ENCODE measurements at regions not wholly inside any gene's neighbourhood (a gene's known extent, or its start where the extent isn't known, plus 50 kb on each side); places are given as distances from the start of the nearest gene placed in this dataset.

- H3K27ac ChIP-seq = no peak overlapping the region
- no peaks in the 10 kb centered on the region for H3K27me3 ChIP-seq
- no peaks in the 10 kb centered on the region for H3K4me1 ChIP-seq
- H3K36me3 ChIP-seq = no peaks in the 10 kb centered on the region
- peak overlapping the region in 1 of 4 donors; percentile 23 for H3K4me3 ChIP-seq
- intact Hi-C loops (cut with DNase I) = no loop called here
- ATAC-seq (peak; percentile 96 to 99 (median 98)), FAIRE-seq (peak; percentile 79), DNase-seq (peak in 5 of 6 donors; percentile 34 to 66 (median 41))
- H3K9me3 ChIP-seq = no peaks in the 10 kb centered on the region
- WGBS, 2 donors = 18 to 19% methylated on average over 7 of the region's 7 CpGs
- peak; percentile 62 to 87 (median 80) for TF ChIP-seq CTCF (IDR thresholded peaks at IDR 0.05)
These were observed 83.5 kb upstream of the SPTLC3 start for GRCh38 chr20:12925210-12925755.

GRCh38 chr20:12925863-12926793, 82.6 kb upstream of the SPTLC3 start:
- intact Hi-C loops (cut with DNase I) = no loop called here
- no peaks in the 10 kb centered on the region for H3K4me1 ChIP-seq
- H3K27me3 ChIP-seq = no peaks in the 10 kb centered on the region
- H3K4me3 ChIP-seq = no peak overlapping the region
- no peak for TF ChIP-seq CTCF (IDR thresholded peaks at IDR 0.05)
- WGBS, 2 donors = 66 to 74% methylated on average over 9 of the region's 9 CpGs
- DNase-seq (no peak), ATAC-seq (no peak), FAIRE-seq (no peak)
- no peak overlapping the region for H3K27ac ChIP-seq
- H3K9me3 ChIP-seq = no peaks in the 10 kb centered on the region
- no peaks in the 10 kb centered on the region for H3K36me3 ChIP-seq

GRCh38 chr20:12927489-12927888, 81.3 kb upstream of the SPTLC3 start:
- 75 to 85% methylated on average over 5 of the region's 5 CpGs for WGBS, 2 donors
- intact Hi-C loops (cut with DNase I) = no loop called here
- TF ChIP-seq CTCF (IDR thresholded peaks at IDR 0.05) = no peak
- Histone ChIP-seq H3K4me3 (no peak overlapping the region), H3K27ac (no peak overlapping the region), H3K4me1 (no peaks in the 10 kb centered on the region), H3K27me3 (no peaks in the 10 kb centered on the region), H3K9me3 (no peaks in the 10 kb centered on the region), H3K36me3 (no peaks in the 10 kb centered on the region)
- ATAC-seq (no peak), DNase-seq (no peak), FAIRE-seq (no peak)

- Histone ChIP-seq H3K4me1 (no peaks in the 10 kb centered on the region), H3K4me3 (no peak overlapping the region), H3K27me3 (no peaks in the 10 kb centered on the region), H3K36me3 (no peaks in the 10 kb centered on the region), H3K27ac (no peak overlapping the region), H3K9me3 (no peaks in the 10 kb centered on the region)
- FAIRE-seq = no peak
- intact Hi-C loops (cut with DNase I) = no loop called here
- WGBS, 2 donors = 76 to 91% methylated on average over 1 of the region's 1 CpG
- no peak for ATAC-seq
- DNase-seq = no peak
- TF ChIP-seq CTCF (IDR thresholded peaks at IDR 0.05) = no peak
These were observed 80.4 kb upstream of the SPTLC3 start for GRCh38 chr20:12928358-12928754.
